GM18505 (cell line): ENCODE measurements at regions not wholly inside any gene's neighbourhood (a gene's known extent, or its start where the extent isn't known, plus 50 kb on each side); places are given as distances from the start of the nearest gene placed in this dataset.
"Not testable (repeated sequence)": the region's sequence is repeated elsewhere in the genome, so short reads cannot be mapped to it uniquely, and the experiment has no call there.

Source experiments
- ATAC-seq: cut with Tn5 transposase; IDR thresholded peaks from one replicate; pipeline ENCODE4 v1.9.1; 2021; ENCODE audit not compliant: unreplicated experiment
- POLR2A ChIP-seq: IDR thresholded peaks from 4 replicates; pipeline ENCODE4 v1.6.1; 2011; ENCODE audit warnings: borderline replicate concordance; ENCODE audit not compliant: insufficient read depth, insufficient read length; ENCODE audit errors: extremely low read depth

DNA sequence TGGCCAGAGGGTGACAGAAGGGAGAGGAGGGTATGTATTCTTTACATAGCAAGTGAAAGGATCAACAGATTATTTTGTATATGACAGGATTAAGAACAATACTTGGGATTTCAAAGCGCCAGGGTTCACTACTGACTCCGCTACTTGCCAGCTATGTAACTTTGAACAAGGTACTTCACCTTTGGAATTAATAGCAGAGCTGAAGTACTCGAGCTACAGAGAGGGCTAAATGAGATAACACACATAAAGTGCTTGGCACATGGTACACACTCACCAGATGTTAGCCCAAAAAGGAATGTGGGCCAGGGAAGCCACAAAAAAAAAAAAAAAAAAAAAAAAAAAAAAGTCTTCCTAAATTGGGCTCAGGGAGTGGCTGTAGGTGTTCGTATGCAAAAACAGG is 408.4 kb downstream of the BUD13 start:
- TF ChIP-seq POLR2A, result no peak
- ATAC-seq, result no peak

- no peak for TF ChIP-seq POLR2A
- ATAC-seq, result no peak
These were observed 412.4 kb downstream of the BUD13 start for GRCh38 chr11:116360221-116360941.

GRCh38 chr11:116357784-116358544 is 414.8 kb downstream of the BUD13 start:
- no peak for TF ChIP-seq POLR2A
- ATAC-seq, result no peak

DNA sequence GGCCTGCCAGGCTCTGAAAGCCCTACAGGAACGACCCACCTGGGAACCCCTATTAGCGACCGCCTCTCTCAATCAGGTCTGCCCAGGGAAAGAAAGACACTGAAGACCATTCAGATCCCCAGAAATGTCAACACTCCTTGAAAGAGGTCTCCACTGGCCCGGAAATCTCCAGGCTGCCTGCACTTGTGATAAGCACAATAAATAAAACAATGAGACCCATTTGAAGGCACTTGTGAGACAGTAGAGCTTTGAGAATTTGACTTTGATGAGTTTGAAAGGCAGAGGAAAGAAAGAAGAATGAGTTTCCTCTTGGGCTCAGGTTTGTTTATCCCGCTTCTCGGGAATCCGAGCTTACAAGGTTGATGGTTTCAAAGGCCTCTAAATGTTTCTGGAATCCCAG is 416.3 kb downstream of the BUD13 start:
- no peak for ATAC-seq
- no peak for TF ChIP-seq POLR2A

GRCh38 chr11:116355104-116355503 is 417.7 kb downstream of the BUD13 start:
- ATAC-seq, result no peak

GRCh38 chr11:116353589-116353988 is 419.2 kb downstream of the BUD13 start:
- no peak for TF ChIP-seq POLR2A
- no peak for ATAC-seq

More at GRCh38 chr11:116355104-116355503, 417.7 kb downstream of the BUD13 start:
- TF ChIP-seq POLR2A, result no peak

DNA sequence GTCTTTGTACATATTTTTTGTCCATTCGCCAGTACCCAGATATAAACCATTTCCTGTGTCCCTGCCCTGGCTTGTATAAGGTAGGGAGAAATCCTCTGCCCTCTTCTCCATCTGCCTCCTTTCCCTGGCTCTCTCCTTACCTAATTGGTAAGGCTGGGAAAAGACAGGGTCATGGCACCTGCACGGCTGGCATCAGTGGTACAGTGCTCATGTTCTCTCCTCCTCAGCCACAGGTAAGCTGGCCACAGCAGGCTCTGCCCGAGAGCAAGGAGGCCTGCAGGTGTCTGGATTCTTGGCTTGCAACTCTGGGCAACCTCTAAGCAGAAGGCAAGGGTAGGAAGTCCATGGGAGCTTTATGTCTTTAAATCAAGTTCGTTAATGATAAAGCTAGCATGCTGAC is 419.9 kb downstream of the BUD13 start:
- ATAC-seq, result no peak
- TF ChIP-seq POLR2A, result no peak

GRCh38 chr11:116348226-116348625 is 424.6 kb downstream of the BUD13 start:
- no peak for ATAC-seq
- no peak for TF ChIP-seq POLR2A

- no peak for TF ChIP-seq POLR2A
- no peak for ATAC-seq
These were observed 427.2 kb downstream of the BUD13 start for GRCh38 chr11:116345575-116345974.

DNA sequence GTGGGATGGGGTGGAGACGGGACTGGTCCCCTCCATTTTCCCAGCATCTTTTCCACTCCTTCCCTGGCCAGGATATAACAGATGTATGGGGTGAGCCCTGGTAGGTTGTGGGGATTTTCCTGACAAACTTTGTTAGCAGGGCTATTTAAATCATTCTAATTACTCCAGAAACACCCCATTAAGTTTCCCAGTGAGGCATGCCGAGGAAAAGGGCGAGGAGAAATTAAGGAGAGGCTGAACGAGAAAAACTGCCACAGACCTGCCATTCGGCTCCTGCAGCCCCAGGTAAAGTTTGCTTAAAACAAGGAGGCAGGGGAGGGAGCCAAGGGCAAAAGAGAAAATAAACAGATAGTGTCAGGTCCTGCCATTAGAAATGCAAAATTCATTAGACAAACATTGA is 428.2 kb downstream of the BUD13 start:
- no peak for ATAC-seq
- no peak for TF ChIP-seq POLR2A

DNA sequence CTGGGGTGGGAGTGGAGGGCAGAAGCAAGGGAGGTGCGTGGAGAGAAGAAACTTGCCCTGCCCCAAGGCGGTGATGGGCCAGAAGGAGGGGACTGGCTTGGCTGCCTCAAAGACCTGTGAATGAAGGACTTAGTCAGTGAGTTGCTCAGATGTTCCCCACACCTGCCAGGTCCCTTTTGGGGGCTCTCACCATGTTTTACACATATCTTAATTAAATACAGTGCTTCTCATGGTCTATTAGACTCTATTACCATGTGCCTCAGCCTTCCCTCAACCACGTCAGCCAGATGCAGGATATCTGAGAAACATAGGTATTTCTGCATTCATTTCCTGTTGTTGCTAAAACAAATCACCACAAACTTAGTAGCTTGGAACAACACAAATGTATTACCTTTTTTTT is 429.5 kb downstream of the BUD13 start:
- no peak for ATAC-seq

DNA sequence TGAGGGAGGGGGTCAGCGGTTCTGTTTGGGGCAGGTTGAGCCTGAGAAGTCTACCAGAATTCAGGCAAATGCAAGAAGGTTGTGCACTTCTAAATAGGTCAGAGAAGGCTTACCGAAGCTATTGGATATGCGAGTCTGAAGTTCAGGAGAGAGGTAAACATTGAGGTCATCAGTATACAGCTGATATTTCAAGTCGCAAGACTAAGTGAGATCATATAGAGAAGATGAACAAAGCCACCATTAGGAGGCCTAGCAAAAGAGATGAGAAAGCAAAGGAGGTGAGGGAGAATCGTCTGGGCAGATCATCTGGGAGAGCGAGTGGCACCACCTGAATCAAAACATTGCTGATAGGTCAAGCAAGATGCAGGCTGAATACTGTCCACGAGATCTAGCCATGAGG is 430.6 kb downstream of the BUD13 start:
- no peak for ATAC-seq
- no peak for TF ChIP-seq POLR2A

More for the DNA sequence above, 429.5 kb downstream of the BUD13 start:
- no peak for TF ChIP-seq POLR2A

GRCh38 chr11:116339306-116340098 is 433.3 kb downstream of the BUD13 start:
- no peak for TF ChIP-seq POLR2A
- no peak for ATAC-seq

DNA sequence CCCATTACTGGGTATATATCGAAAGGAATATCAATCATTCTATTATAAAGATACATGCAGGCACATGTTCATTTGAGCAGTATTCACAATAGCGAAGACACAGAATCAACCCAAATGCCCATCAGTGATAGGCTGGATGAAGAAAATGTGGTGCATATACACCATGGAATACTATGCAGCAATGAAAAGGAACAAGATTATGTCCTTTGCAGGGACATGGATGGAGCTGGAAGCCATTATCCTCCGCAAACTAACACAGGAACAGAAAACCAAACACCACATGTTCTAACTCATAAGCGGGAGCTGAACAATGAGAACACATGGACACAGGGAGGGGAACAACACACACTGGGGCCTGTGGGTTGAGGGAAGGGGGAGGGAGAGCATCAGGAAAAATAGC is 434.3 kb downstream of the BUD13 start:
- ATAC-seq, result not testable (repeated sequence)
